DMS153 (cell line): ENCODE measurements at regions not wholly inside any gene's neighbourhood (a gene's known extent, or its start where the extent isn't known, plus 50 kb on each side); places are given as distances from the start of the nearest gene placed in this dataset.
"Not testable (repeated sequence)": the region's sequence is repeated elsewhere in the genome, so short reads cannot be mapped to it uniquely, and the experiment has no call there.

ENCODE experiments used
- DNase-seq: peaks from one replicate; lab custom pipeline; 2025; lab: John Stamatoyannopoulos, UW

- no peak for DNase-seq
Observed at GRCh38 chr9:115305543-115305942, 187.6 kb upstream of the TNC start.

- no peak for DNase-seq
Observed at GRCh38 chr9:115306865-115307264, 188.9 kb upstream of the TNC start.

- no peak for DNase-seq
Observed at GRCh38 chr9:115313545-115313944, 195.6 kb upstream of the TNC start.

GRCh38 chr9:115326461-115326860 is 208.5 kb upstream of the TNC start:
- no peak for DNase-seq

GRCh38 chr9:115327436-115328122 is 209.6 kb upstream of the TNC start:
- no peak for DNase-seq

- DNase-seq: no peak
Observed at GRCh38 chr9:115328228-115328627, 210.3 kb upstream of the TNC start.

GRCh38 chr9:115328677-115329076 is 210.7 kb upstream of the TNC start:
- DNase-seq: no peak

- DNase-seq: no peak
Observed at GRCh38 chr9:115333277-115334070, 215.5 kb upstream of the TNC start.

- DNase-seq: no peak
Observed at GRCh38 chr9:115335439-115335838, 217.5 kb upstream of the TNC start.

- no peak for DNase-seq
Observed at GRCh38 chr9:115340314-115340713, 222.4 kb upstream of the TNC start.

GRCh38 chr9:115341426-115341825 is 223.5 kb upstream of the TNC start:
- DNase-seq: no peak

GRCh38 chr9:115347776-115348175 is 229.8 kb upstream of the TNC start:
- not testable (repeated sequence) for DNase-seq

GRCh38 chr9:115348936-115349335 is 231.0 kb upstream of the TNC start:
- not testable (repeated sequence) for DNase-seq

- DNase-seq: no peak
Observed at GRCh38 chr9:115349542-115349941, 231.6 kb upstream of the TNC start.

GRCh38 chr9:115350548-115350947 is 232.6 kb upstream of the TNC start:
- DNase-seq: no peak

GRCh38 chr9:115353681-115354080 is 235.7 kb upstream of the TNC start:
- DNase-seq: peak; percentile 28

GRCh38 chr9:115357821-115358220 is 239.9 kb upstream of the TNC start:
- no peak for DNase-seq

- DNase-seq: no peak
Observed at GRCh38 chr9:115359017-115359780, 241.2 kb upstream of the TNC start.

GRCh38 chr9:115360122-115360521 is 242.2 kb upstream of the TNC start:
- no peak for DNase-seq

GRCh38 chr9:115362101-115362500 is 244.1 kb upstream of the TNC start:
- no peak for DNase-seq

- no peak for DNase-seq
Observed at GRCh38 chr9:115362640-115363039, 244.7 kb upstream of the TNC start.

- no peak for DNase-seq
Observed at GRCh38 chr9:115364991-115365390, 247.0 kb upstream of the TNC start.

GRCh38 chr9:115367321-115367720 is 249.4 kb upstream of the TNC start:
- DNase-seq: no peak
